GM12891 (cell line): ENCODE measurements at regions not wholly inside any gene's neighbourhood (a gene's known extent, or its start where the extent isn't known, plus 50 kb on each side); places are given as distances from the start of the nearest gene placed in this dataset.

Experiments used
- POLR2A ChIP-seq: IDR thresholded peaks from 2 replicates; pipeline ENCODE4 v1.6.1; 2011; ENCODE audit warnings: low read depth, low read length, control low read depth
- POLR2AphosphoS5 ChIP-seq: IDR thresholded peaks from 2 replicates; pipeline ENCODE4 v1.6.1; 2011; ENCODE audit warnings: low read depth, low read length, control low read depth
- POU2F2 ChIP-seq: IDR thresholded peaks from 2 replicates; pipeline ENCODE4 v1.6.1; 2011; ENCODE audit warnings: low read depth, mild to moderate bottlenecking, control low read depth, low read length, moderate library complexity
- SPI1 ChIP-seq: IDR thresholded peaks from 2 replicates; pipeline ENCODE4 v1.6.1; 2011; ENCODE audit warnings: low read depth, low read length, control low read depth
- TAF1 ChIP-seq: IDR thresholded peaks from 2 replicates; pipeline ENCODE4 v1.6.1; 2011; ENCODE audit warnings: low read depth, low read length, control low read depth

DNA sequence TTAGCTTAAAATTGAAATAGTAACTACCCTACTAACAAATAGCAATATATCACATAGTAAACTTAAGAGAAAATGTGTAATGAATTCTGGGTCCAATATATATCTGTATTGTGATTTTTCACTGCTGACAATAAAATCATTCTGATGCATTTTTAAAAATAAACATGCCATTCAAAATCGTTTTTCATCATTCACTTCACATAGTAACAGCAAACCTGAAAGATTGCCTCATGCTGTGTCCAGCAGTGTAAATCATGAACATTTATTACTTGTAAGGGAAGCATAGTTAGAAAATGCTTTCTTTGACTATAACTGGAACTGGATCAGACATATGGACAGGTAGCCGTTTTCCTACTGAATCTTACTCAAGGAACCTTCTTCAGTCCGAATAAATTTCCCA lies 446.1 kb downstream of the UTRN start:
- no peak for TF ChIP-seq POLR2A
- no peak for TF ChIP-seq POLR2AphosphoS5
- no peak for TF ChIP-seq POU2F2
- no peak for TF ChIP-seq TAF1
- TF ChIP-seq SPI1, result no peak
